Lung microvascular endothelial cell (primary cell): ENCODE measurements at regions not wholly inside any gene's neighbourhood (a gene's known extent, or its start where the extent isn't known, plus 50 kb on each side); places are given as distances from the start of the nearest gene placed in this dataset.

ENCODE experiments used
- DNase-seq, 2 donors: peaks; one replicate each; pipeline versions ENCODE4 v3.0.0 to v3.0.0-alpha.2; 2010; ENCODE audit warnings: low read depth in 2 of 2

GRCh38 chr22:27114186-27114585, 456.8 kb downstream of the MIAT start:
- no peak for DNase-seq

GRCh38 chr22:27115410-27115809, 458.0 kb downstream of the MIAT start:
- no peak for DNase-seq

- DNase-seq: peak; percentile 52 to 81
Measured at GRCh38 chr22:27115816-27116256, 458.4 kb downstream of the MIAT start.

GRCh38 chr22:27116312-27117086, 459.1 kb downstream of the MIAT start:
- peak in 1 of 2 donors; percentile 14 for DNase-seq

GRCh38 chr22:27120036-27120435, 462.6 kb downstream of the MIAT start:
- DNase-seq: no peak

- DNase-seq: no peak
Measured at GRCh38 chr22:27122574-27122973, 465.2 kb downstream of the MIAT start.

- DNase-seq: no peak
Measured at GRCh38 chr22:27123880-27124279, 466.5 kb downstream of the MIAT start.

- no peak for DNase-seq
Measured at GRCh38 chr22:27124351-27124966, 467.1 kb downstream of the MIAT start.

- no peak for DNase-seq
Measured at GRCh38 chr22:27125539-27125938, 468.2 kb downstream of the MIAT start.

- no peak for DNase-seq
Measured at GRCh38 chr22:27127911-27128310, 470.5 kb downstream of the MIAT start.

GRCh38 chr22:27128461-27129085, 471.2 kb downstream of the MIAT start:
- DNase-seq: no peak

- peak in 1 of 2 donors; percentile 33 for DNase-seq
Measured at GRCh38 chr22:27129266-27129665, 471.9 kb downstream of the MIAT start.

- DNase-seq: no peak
Measured at GRCh38 chr22:27130906-27131305, 473.5 kb downstream of the MIAT start.

GRCh38 chr22:27131346-27131745, 474.0 kb downstream of the MIAT start:
- no peak for DNase-seq

GRCh38 chr22:27132400-27132799, 475.0 kb downstream of the MIAT start:
- no peak for DNase-seq

- no peak for DNase-seq
Measured at GRCh38 chr22:27133019-27133431, 475.6 kb downstream of the MIAT start.

GRCh38 chr22:27133681-27134314, 476.4 kb downstream of the MIAT start:
- no peak for DNase-seq

GRCh38 chr22:27134315-27134701, 476.9 kb downstream of the MIAT start:
- DNase-seq: peak in 1 of 2 donors; percentile 70

GRCh38 chr22:27135031-27135981, 477.9 kb downstream of the MIAT start:
- peak in 1 of 2 donors; percentile 28 for DNase-seq

- DNase-seq: no peak
Measured at GRCh38 chr22:27136596-27136995, 479.2 kb downstream of the MIAT start.

GRCh38 chr22:27137871-27138337, 480.5 kb downstream of the MIAT start:
- DNase-seq: no peak
